ENCODE measurements at regions not wholly inside any gene's neighbourhood (a gene's known extent, or its start where the extent isn't known, plus 50 kb on each side); places are given as distances from the start of the nearest gene placed in this dataset.
"Not testable (repeated sequence)": the region's sequence is repeated elsewhere in the genome, so short reads cannot be mapped to it uniquely, and the experiment has no call there.

- TF ChIP-seq CTCF (IDR thresholded peaks at IDR 0.05; ENCODE audit: low read depth, low read length), result no peak
- TF ChIP-seq POLR2A (IDR thresholded peaks at IDR 0.05; ENCODE audit: extremely low read depth, insufficient read length), result no peak
- no peak for TF ChIP-seq MAX (IDR thresholded peaks at IDR 0.05; ENCODE audit: low read depth, low read length)
- TF ChIP-seq MYC (IDR thresholded peaks at IDR 0.05; ENCODE audit: low read depth, low read length), result no peak
- DNase-seq (ENCODE audit: low read depth), result no peak
- no peak overlapping the region for H3K4me3 ChIP-seq (ENCODE audit: low read depth, low read length)
These were observed 183.7 kb upstream of the CDK1 start for GRCh38 chr10:60594476-60595051.

GRCh38 chr10:60591119-60591518 is 187.2 kb upstream of the CDK1 start:
- no peak for DNase-seq (ENCODE audit: low read depth)
- TF ChIP-seq MAX (IDR thresholded peaks at IDR 0.05; ENCODE audit: low read depth, low read length) (no peak), MYC (IDR thresholded peaks at IDR 0.05; ENCODE audit: low read depth, low read length) (no peak), CTCF (IDR thresholded peaks at IDR 0.05; ENCODE audit: low read depth, low read length) (no peak), POLR2A (IDR thresholded peaks at IDR 0.05; ENCODE audit: extremely low read depth, insufficient read length) (no peak)
- no peak overlapping the region for H3K4me3 ChIP-seq (ENCODE audit: low read depth, low read length)

- no peak for DNase-seq (ENCODE audit: low read depth)
- TF ChIP-seq MYC (IDR thresholded peaks at IDR 0.05; ENCODE audit: low read depth, low read length), result no peak
- TF ChIP-seq MAX (IDR thresholded peaks at IDR 0.05; ENCODE audit: low read depth, low read length), result no peak
- no peak for TF ChIP-seq CTCF (IDR thresholded peaks at IDR 0.05; ENCODE audit: low read depth, low read length)
- no peak for TF ChIP-seq POLR2A (IDR thresholded peaks at IDR 0.05; ENCODE audit: extremely low read depth, insufficient read length)
- no peak overlapping the region for H3K4me3 ChIP-seq (ENCODE audit: low read depth, low read length)
These were observed 188.9 kb upstream of the CDK1 start for GRCh38 chr10:60589376-60589775.

- H3K4me3 ChIP-seq (ENCODE audit: low read depth, low read length); DNase-seq (ENCODE audit: low read depth): not testable (repeated sequence)
These were observed 192.1 kb upstream of the ANK3 start for GRCh38 chr10:60581782-60582181.

GRCh38 chr10:60578217-60578616 is 188.5 kb upstream of the ANK3 start:
- no peak for TF ChIP-seq MAX (IDR thresholded peaks at IDR 0.05; ENCODE audit: low read depth, low read length)
- H3K4me3 ChIP-seq (ENCODE audit: low read depth, low read length), result no peak overlapping the region
- no peak for DNase-seq (ENCODE audit: low read depth)

- no peak for DNase-seq (ENCODE audit: low read depth)
- no peak overlapping the region for H3K4me3 ChIP-seq (ENCODE audit: low read depth, low read length)
- TF ChIP-seq POLR2A (IDR thresholded peaks at IDR 0.05; ENCODE audit: extremely low read depth, insufficient read length) (no peak), MAX (IDR thresholded peaks at IDR 0.05; ENCODE audit: low read depth, low read length) (no peak), MYC (IDR thresholded peaks at IDR 0.05; ENCODE audit: low read depth, low read length) (no peak), CTCF (IDR thresholded peaks at IDR 0.05; ENCODE audit: low read depth, low read length) (no peak)
These were observed 186.7 kb upstream of the ANK3 start for GRCh38 chr10:60576130-60577069.

Data from NB4 (cell line).